GM06990 (cell line): ENCODE measurements at regions not wholly inside any gene's neighbourhood (a gene's known extent, or its start where the extent isn't known, plus 50 kb on each side); places are given as distances from the start of the nearest gene placed in this dataset.

Experiments used
- DNase-seq: peaks from one replicate; pipeline ENCODE4 v3.0.0-alpha.2; 2011; ENCODE audit not compliant: insufficient read length; ENCODE audit errors: extremely low read depth
- H3K27me3 ChIP-seq: replicated peaks from 2 replicates; pipeline ENCODE4 v1.6.0; 2011; ENCODE audit warnings: low read length; ENCODE audit not compliant: control insufficient read depth, insufficient read depth
- H3K36me3 ChIP-seq: 2 replicates; pipeline ENCODE4 v1.5.1; 2011; ENCODE audit warnings: low read length; ENCODE audit not compliant: control insufficient read depth, insufficient read depth
- H3K4me3 ChIP-seq: replicated peaks from 2 replicates; pipeline ENCODE4 v1.5.1; 2011; ENCODE audit warnings: low read depth, mild to moderate bottlenecking, control low read depth, low read length
- CTCF ChIP-seq: IDR thresholded peaks from 2 replicates; pipeline ENCODE4 v1.5.1; 2011; ENCODE audit warnings: low read length, control low read depth, mild to moderate bottlenecking, inconsistent platforms; ENCODE audit not compliant: insufficient read depth, poor library complexity, severe bottlenecking

GRCh38 chr7:155942226-155942950, 130.1 kb upstream of the SHH start:
- no peaks in the 10 kb centered on the region for H3K36me3 ChIP-seq
- H3K27me3 ChIP-seq: no peaks in the 10 kb centered on the region; the same call in 1 of the 2 replicates
- no peak overlapping the region for H3K4me3 ChIP-seq
- DNase-seq: no peak
- no peak for TF ChIP-seq CTCF

- Histone ChIP-seq H3K4me3 (no peak overlapping the region), H3K27me3 (no peaks in the 10 kb centered on the region; the same call in 1 of the 2 replicates), H3K36me3 (no peaks in the 10 kb centered on the region)
- no peak for TF ChIP-seq CTCF
- DNase-seq: no peak
Measured at GRCh38 chr7:155941688-155942087, 129.4 kb upstream of the SHH start.

DNA sequence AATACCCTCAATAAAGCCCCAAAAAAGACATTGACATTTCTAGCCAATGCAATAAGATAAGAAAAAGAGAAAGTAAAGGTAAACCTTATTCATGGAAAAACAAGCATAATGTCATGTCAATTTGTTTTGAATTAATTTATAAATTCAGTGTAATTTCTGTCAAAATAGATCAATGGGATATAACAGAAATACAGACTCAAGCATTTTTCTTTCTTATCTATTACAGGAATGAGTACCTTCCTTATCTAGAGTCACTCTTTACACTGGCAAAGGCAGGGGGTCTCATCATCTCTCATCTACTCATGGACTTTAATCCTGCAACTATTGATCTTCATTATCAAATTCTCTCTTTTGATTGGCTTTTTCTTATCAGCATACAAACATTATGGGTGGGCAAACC, 127.1 kb upstream of the SHH start:
- no peak for TF ChIP-seq CTCF
- no peak for DNase-seq
- Histone ChIP-seq H3K4me3 (no peak overlapping the region), H3K27me3 (no peaks in the 10 kb centered on the region; the same call in 1 of the 2 replicates), H3K36me3 (no peaks in the 10 kb centered on the region)

DNA sequence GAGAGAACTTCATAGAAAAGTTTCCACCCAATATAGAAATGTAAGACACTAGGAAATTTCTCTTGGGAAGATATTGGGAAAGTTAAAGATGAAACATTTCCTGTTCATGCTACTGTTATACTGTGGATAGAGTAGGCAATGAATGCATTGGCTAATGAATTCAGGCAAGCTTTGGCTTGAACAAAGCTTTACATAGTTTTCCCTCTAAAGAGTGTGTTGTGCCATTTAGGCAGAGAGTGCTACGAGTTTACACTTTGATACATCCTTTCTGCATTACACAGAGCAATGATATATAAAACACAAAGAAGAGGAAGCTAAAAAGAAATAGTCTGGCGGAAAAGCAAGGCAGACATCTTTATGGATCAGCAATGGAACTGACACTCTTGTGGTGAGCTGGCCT, 125.9 kb upstream of the SHH start:
- DNase-seq: no peak
- H3K4me3 ChIP-seq: no peak overlapping the region
- H3K27me3 ChIP-seq: no peaks in the 10 kb centered on the region; the same call in 1 of the 2 replicates
- H3K36me3 ChIP-seq: no peaks in the 10 kb centered on the region
- TF ChIP-seq CTCF: no peak

GRCh38 chr7:155935726-155936125, 123.5 kb upstream of the SHH start:
- Histone ChIP-seq H3K4me3 (no peak overlapping the region), H3K36me3 (no peaks in the 10 kb centered on the region), H3K27me3 (no peaks in the 10 kb centered on the region)
- no peak for TF ChIP-seq CTCF
- no peak for DNase-seq
